ENCODE measurements at regions not wholly inside any gene's neighbourhood (a gene's known extent, or its start where the extent isn't known, plus 50 kb on each side); places are given as distances from the start of the nearest gene placed in this dataset.

DNA sequence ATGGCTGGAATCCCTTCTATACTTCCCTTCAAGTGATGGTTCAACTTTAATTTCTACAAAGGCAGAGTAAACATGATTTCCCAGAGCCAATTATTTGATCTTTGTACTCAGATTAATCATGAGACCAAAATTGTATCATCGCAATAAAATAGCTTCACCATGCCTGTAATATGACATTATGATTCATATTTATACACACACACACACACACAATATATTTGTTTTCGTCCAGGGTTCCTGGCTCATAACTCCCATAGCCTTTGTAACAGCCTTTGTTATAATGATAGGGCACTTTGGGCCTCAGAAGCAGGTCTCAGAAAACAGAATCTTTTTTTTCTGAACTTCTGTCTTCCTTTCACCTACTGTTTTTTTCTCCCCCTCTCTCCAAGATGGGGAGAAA lies 270.6 kb downstream of the ADGRA3 start:
- Histone ChIP-seq H3K27me3 (no peaks in the 10 kb centered on the region), H3K4me3 (no peak overlapping the region), H3K36me3 (no peaks in the 10 kb centered on the region), H3K4me1 (no peaks in the 10 kb centered on the region), H3K9me3 (peaks cover 0 to 2% (median 1%) of the 10 kb centered on the region in 4 donors), H3K27ac (no peak overlapping the region)
- ATAC-seq (ENCODE audit: low FRiP score in 2 of 2) (no peak), DNase-seq (no peak)
- WGBS, 2 donors, result 75 to 78% methylated on average over 2 of the region's 2 CpGs
- TF ChIP-seq EP300 (IDR thresholded peaks at IDR 0.05), result no peak
- TF ChIP-seq POLR2AphosphoS5 (IDR thresholded peaks at IDR 0.05), result no peak
- TF ChIP-seq, protein P1, sequence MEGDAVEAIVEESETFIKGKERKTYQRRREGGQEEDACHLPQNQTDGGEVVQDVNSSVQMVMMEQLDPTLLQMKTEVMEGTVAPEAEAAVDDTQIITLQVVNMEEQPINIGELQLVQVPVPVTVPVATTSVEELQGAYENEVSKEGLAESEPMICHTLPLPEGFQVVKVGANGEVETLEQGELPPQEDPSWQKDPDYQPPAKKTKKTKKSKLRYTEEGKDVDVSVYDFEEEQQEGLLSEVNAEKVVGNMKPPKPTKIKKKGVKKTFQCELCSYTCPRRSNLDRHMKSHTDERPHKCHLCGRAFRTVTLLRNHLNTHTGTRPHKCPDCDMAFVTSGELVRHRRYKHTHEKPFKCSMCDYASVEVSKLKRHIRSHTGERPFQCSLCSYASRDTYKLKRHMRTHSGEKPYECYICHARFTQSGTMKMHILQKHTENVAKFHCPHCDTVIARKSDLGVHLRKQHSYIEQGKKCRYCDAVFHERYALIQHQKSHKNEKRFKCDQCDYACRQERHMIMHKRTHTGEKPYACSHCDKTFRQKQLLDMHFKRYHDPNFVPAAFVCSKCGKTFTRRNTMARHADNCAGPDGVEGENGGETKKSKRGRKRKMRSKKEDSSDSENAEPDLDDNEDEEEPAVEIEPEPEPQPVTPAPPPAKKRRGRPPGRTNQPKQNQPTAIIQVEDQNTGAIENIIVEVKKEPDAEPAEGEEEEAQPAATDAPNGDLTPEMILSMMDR (IDR thresholded peaks at IDR 0.05), result no peak
- no peak for TF ChIP-seq POLR2A (IDR thresholded peaks at IDR 0.05)

DNA sequence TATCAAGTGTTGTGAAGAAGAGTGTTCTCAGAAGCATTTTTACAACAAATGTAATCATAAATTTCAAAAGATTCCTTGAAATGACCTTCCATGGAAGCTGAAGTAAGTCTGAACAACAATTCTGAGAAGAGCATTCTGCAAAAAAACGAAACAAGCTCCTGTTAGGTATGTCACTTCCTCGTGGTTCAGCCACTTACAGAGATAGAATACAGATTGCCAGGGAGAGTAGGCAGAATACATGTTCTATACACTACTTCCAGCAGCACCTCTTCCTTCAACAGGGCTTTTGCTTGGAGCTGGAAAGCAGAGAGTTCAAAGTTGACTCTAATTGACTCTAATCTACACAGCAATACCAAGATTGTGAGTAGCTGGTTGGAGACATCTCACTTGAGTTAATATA lies 274.5 kb downstream of the ADGRA3 start:
- peaks cover 0 to 2% (median 1%) of the 10 kb centered on the region in 4 donors for H3K9me3 ChIP-seq
- no peak for ATAC-seq (ENCODE audit: low FRiP score in 2 of 2)
- no peak overlapping the region for H3K27ac ChIP-seq
- DNase-seq, result no peak
- no peak for TF ChIP-seq POLR2AphosphoS5 (IDR thresholded peaks at IDR 0.05)
- TF ChIP-seq, protein P1 (IDR thresholded peaks at IDR 0.05), result no peak
- TF ChIP-seq POLR2A (IDR thresholded peaks at IDR 0.05), result no peak
- no peak for TF ChIP-seq EP300 (IDR thresholded peaks at IDR 0.05)
- no peaks in the 10 kb centered on the region for H3K27me3 ChIP-seq
- H3K4me3 ChIP-seq, result no peak overlapping the region
- 16 to 49% methylated on average over 2 of the region's 2 CpGs for WGBS, 2 donors
- H3K4me1 ChIP-seq, result no peaks in the 10 kb centered on the region
- no peaks in the 10 kb centered on the region for H3K36me3 ChIP-seq

DNA sequence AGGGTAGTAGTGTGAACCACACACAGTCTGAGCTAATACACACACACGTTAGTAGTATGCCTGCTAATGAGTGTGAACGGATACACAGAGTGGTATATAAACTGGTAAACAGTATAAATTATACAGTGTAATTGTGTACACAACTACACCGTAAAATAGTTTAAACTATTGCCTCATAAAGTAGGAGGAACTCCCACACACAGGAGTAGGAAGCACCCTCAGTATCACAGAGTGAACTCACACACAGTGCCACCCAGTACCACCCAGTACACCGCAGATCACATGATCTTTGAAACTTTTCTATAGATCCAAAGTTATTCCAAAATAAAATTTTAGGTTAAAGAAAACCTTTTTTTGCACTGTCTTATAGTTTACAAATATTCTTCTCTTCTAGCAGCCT lies 275.1 kb downstream of the ADGRA3 start:
- Histone ChIP-seq H3K36me3 (no peaks in the 10 kb centered on the region), H3K27me3 (no peaks in the 10 kb centered on the region), H3K27ac (no peak overlapping the region), H3K4me1 (no peaks in the 10 kb centered on the region), H3K4me3 (no peak overlapping the region), H3K9me3 (peaks cover 0 to 2% (median 1%) of the 10 kb centered on the region in 4 donors)
- DNase-seq (no peak), ATAC-seq (ENCODE audit: low FRiP score in 2 of 2) (peak in 1 of 2 donors; percentile 32)
- 87 to 91% methylated on average over 4 of the region's 4 CpGs for WGBS, 2 donors
- TF ChIP-seq EP300 (IDR thresholded peaks at IDR 0.05), result no peak
- no peak for TF ChIP-seq POLR2AphosphoS5 (IDR thresholded peaks at IDR 0.05)
- no peak for TF ChIP-seq POLR2A (IDR thresholded peaks at IDR 0.05)
- TF ChIP-seq, protein P1 (IDR thresholded peaks at IDR 0.05), result no peak

DNA sequence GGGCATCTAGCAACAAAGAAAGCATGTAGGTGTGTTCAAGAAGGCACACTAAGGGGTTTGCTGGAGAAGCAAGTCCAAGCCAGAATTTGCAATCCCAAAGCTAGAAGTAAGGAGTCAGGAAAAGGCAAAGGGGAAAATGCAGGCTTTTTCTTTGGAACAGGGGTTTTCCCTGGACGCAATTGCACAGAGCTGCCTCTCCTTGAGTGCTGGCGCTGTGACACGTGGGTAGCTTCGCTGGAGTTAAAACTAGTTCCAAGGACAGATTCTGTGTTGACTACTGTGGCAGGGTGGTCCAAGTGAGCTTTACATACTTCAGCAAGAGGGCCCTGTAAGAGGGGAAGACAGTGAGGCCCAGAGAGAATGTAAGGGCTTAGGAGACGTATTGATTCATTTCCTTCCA lies 277.1 kb downstream of the ADGRA3 start:
- H3K27me3 ChIP-seq, result no peaks in the 10 kb centered on the region
- H3K4me3 ChIP-seq, result no peak overlapping the region
- H3K9me3 ChIP-seq, result peaks cover 0 to 2% (median 0%) of the 10 kb centered on the region in 4 donors
- H3K27ac ChIP-seq, result no peak overlapping the region
- H3K4me1 ChIP-seq, result no peaks in the 10 kb centered on the region
- ATAC-seq (ENCODE audit: low FRiP score in 2 of 2) (no peak), DNase-seq (no peak)
- no peak for TF ChIP-seq POLR2AphosphoS5 (IDR thresholded peaks at IDR 0.05)
- TF ChIP-seq POLR2A (IDR thresholded peaks at IDR 0.05), result no peak
- TF ChIP-seq EP300 (IDR thresholded peaks at IDR 0.05), result no peak
- TF ChIP-seq, protein P1 (IDR thresholded peaks at IDR 0.05), result no peak
- WGBS, 2 donors, result 55 to 64% methylated on average over 5 of the region's 5 CpGs
- no peaks in the 10 kb centered on the region for H3K36me3 ChIP-seq

DNA sequence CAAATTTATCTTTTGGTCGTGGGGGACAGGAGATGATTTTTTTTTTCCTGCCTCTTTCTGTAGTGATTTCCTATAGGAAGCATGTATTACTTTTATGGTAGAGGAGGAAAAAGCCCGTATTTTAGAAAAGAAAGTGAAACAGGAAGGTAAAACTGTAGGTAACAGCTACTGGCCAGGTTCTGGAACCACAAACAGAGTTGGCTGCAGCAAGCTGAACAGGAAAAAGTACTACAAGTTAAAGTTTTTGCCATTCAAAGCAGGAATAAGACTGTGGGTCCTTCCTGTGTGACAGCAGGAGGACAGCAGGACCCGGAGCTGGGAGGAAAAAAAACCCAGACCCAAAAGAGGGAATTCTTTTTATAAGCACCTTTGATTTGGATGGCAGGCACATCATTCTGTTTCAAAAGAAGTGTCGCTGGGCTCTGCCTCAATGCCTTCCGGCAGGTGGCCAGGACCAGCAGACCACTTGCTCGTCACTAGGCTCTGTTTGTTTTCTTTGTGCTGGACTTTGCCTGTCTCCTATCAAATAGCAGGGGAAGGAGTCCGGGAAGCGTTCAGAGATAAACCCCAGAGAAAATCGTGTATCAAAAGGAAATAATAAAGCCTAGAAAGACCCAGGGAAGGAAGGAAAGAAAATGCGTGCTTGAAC lies 277.9 kb downstream of the ADGRA3 start:
- Histone ChIP-seq H3K27me3 (no peaks in the 10 kb centered on the region), H3K4me3 (peak overlapping the region in 1 of 4 donors; percentile 25), H3K4me1 (no peaks in the 10 kb centered on the region), H3K36me3 (no peaks in the 10 kb centered on the region), H3K27ac (no peak overlapping the region), H3K9me3 (peaks cover 0 to 2% (median 0%) of the 10 kb centered on the region in 4 donors)
- peak in 1 of 2 donors; percentile 19 for DNase-seq
- ATAC-seq (ENCODE audit: low FRiP score in 2 of 2), result no peak
- no peak for TF ChIP-seq POLR2A (IDR thresholded peaks at IDR 0.05)
- 27 to 48% methylated on average over 10 of the region's 10 CpGs for WGBS, 2 donors

Measured in upper lobe of left lung (tissue), 6 donors.